ENCODE measurements at regions not wholly inside any gene's neighbourhood (a gene's known extent, or its start where the extent isn't known, plus 50 kb on each side); places are given as distances from the start of the nearest gene placed in this dataset.
A peak's percentile ranks its signal among the peaks of the same experiment; 100 is the strongest.

- no peak for ATAC-seq
- Mint-ChIP-seq H3K4me1 (ENCODE audit: low read depth in 2 of 2) (no peaks in the 10 kb centered on the region), H3K27me3 (peaks cover 6 to 12% of the 10 kb centered on the region in 2 donors), H3K4me3 (no peak overlapping the region), H3K27ac (no peak overlapping the region), H3K36me3 (no peaks in the 10 kb centered on the region), H3K9me3 (no peaks in the 10 kb centered on the region)
- no peak for DNase-seq (ENCODE audit: low spot score)
These were observed 100.8 kb downstream of the GRIN2B start for GRCh38 chr12:13880613-13881012.

DNA sequence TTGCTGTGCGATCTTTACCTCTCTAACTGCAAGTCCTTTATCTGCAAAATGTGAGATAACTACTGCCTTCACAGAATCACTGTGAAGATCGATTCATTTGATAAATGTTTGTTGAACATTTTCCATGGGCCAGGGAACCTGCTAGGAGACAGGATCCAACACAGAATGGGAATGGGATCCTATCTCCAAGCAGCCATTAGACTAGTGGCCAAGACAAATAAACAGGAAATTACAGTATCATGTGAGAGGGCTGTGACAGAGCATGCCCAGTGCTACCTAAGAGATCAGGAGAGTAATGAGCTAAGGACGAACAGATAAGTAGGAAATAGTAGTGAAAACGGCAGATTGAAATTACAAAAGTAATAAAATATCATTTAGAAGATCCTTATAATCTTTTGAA lies 105.7 kb downstream of the GRIN2B start:
- H3K4me1 Mint-ChIP-seq (ENCODE audit: low read depth in 2 of 2): no peaks in the 10 kb centered on the region
- DNase-seq (ENCODE audit: low spot score) (no peak), ATAC-seq (no peak)
- no peaks in the 10 kb centered on the region for H3K36me3 Mint-ChIP-seq
- no peak overlapping the region for H3K27ac Mint-ChIP-seq
- no peak overlapping the region for H3K4me3 Mint-ChIP-seq
- H3K9me3 Mint-ChIP-seq: no peaks in the 10 kb centered on the region
- peaks cover 1 to 9% of the 10 kb centered on the region in 2 donors for H3K27me3 Mint-ChIP-seq

DNA sequence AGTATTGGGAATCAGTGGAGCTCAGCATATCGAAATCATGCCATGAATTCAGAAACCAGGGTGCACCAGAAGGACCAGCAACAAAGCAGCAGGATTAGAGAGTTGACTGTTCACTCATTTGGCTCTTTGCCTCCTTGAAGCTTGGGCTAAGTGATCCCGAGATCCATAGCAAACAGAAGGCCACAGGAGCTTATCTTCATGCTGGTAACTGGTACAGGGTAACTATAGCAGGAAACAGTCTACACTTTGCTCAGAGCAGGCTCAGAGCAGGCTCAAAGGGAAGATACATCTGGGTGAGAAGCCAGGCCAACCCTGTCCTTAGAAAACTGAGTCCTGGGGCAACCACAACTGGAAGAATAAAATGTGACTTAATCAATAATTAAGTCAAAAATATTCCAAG lies 111.1 kb downstream of the GRIN2B start:
- Mint-ChIP-seq H3K36me3 (no peaks in the 10 kb centered on the region), H3K27ac (no peak overlapping the region), H3K4me3 (no peak overlapping the region), H3K9me3 (no peaks in the 10 kb centered on the region), H3K27me3 (peaks cover 9 to 34% of the 10 kb centered on the region in 2 donors), H3K4me1 (ENCODE audit: low read depth in 2 of 2) (no peaks in the 10 kb centered on the region)
- DNase-seq (ENCODE audit: low spot score) (no peak), ATAC-seq (no peak)

DNA sequence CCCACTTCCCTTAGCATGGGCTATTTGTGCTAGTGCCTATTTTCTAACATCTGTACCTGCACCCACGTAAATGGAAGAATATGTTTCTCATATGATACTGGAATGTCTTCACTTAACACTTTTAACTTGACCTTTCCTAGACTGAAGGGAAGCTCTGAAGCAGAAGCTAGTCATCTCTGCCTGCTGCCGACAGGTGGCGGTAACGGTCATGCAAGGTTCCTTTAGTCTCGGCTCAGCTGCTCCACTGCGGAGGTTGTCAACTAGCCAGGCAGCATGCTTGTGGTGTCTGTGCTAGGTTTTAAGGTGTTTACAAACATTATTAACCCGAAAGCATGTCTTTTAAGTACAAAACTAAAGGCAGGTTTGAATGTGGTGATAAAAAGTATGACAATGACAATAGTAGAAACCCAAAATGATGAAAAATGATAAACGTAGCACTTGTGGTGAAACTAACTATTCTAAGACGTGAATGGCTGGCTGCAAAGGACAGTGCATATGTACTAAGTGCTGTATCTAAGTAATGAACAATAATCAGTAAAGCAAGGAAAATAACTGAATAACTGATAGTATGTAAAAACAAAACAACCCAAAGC lies 117.2 kb downstream of the GRIN2B start:
- no peak overlapping the region for H3K27ac Mint-ChIP-seq
- peaks cover 13 to 33% of the 10 kb centered on the region in 2 donors for H3K27me3 Mint-ChIP-seq
- no peak overlapping the region for H3K4me3 Mint-ChIP-seq
- no peaks in the 10 kb centered on the region for H3K4me1 Mint-ChIP-seq (ENCODE audit: low read depth in 2 of 2)
- ATAC-seq (peak in 1 of 2 donors; percentile 65), DNase-seq (ENCODE audit: low spot score) (no peak)
- no peaks in the 10 kb centered on the region for H3K36me3 Mint-ChIP-seq
- H3K9me3 Mint-ChIP-seq: no peaks in the 10 kb centered on the region

- Mint-ChIP-seq H3K27me3 (peaks cover 10 to 19% of the 10 kb centered on the region in 2 donors), H3K4me1 (ENCODE audit: low read depth in 2 of 2) (no peaks in the 10 kb centered on the region), H3K4me3 (no peak overlapping the region), H3K36me3 (no peaks in the 10 kb centered on the region), H3K27ac (no peak overlapping the region), H3K9me3 (no peaks in the 10 kb centered on the region)
- ATAC-seq: no peak
- DNase-seq (ENCODE audit: low spot score): no peak
These were observed 123.7 kb downstream of the GRIN2B start for GRCh38 chr12:13857750-13858149.

GRCh38 chr12:13853471-13853870 lies 127.9 kb downstream of the GRIN2B start:
- ATAC-seq (no peak), DNase-seq (ENCODE audit: low spot score) (no peak)
- no peaks in the 10 kb centered on the region for H3K9me3 Mint-ChIP-seq

DNA sequence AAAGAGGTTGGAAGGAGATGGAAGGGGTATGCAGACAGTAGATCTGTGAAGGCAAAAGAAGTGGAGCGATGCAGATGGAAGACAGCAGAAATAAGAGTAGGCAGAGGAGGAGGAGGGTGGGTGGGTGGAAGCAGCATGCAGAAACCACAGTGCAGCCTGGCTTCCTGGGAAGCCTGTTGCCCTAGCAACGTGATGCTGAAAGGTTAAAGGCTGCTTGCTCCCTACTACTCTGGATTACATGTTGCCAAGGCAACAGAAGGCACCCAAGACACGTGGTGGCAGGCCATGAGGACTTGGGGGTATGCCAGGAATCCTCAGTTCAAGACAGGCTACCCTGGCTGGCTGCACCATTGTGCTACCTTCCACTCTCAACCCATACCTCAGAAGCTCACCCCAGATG lies 129.6 kb downstream of the GRIN2B start:
- Mint-ChIP-seq H3K36me3 (no peaks in the 10 kb centered on the region), H3K4me1 (ENCODE audit: low read depth in 2 of 2) (no peaks in the 10 kb centered on the region), H3K27me3 (peaks cover 5 to 15% of the 10 kb centered on the region in 2 donors), H3K27ac (no peak overlapping the region), H3K4me3 (no peak overlapping the region), H3K9me3 (no peaks in the 10 kb centered on the region)
- no peak for ATAC-seq
- no peak for DNase-seq (ENCODE audit: low spot score)

More at GRCh38 chr12:13853471-13853870, 127.9 kb downstream of the GRIN2B start:
- H3K36me3 Mint-ChIP-seq: no peaks in the 10 kb centered on the region
- H3K27ac Mint-ChIP-seq: no peak overlapping the region
- H3K4me3 Mint-ChIP-seq: no peak overlapping the region
- H3K4me1 Mint-ChIP-seq (ENCODE audit: low read depth in 2 of 2): no peaks in the 10 kb centered on the region
- H3K27me3 Mint-ChIP-seq: peaks cover 5 to 14% of the 10 kb centered on the region in 2 donors

GRCh38 chr12:13849456-13849855 lies 131.9 kb downstream of the GRIN2B start:
- Mint-ChIP-seq H3K4me3 (no peak overlapping the region), H3K4me1 (ENCODE audit: low read depth in 2 of 2) (no peaks in the 10 kb centered on the region), H3K36me3 (no peaks in the 10 kb centered on the region), H3K27ac (no peak overlapping the region), H3K9me3 (no peaks in the 10 kb centered on the region), H3K27me3 (peaks cover 8 to 24% of the 10 kb centered on the region in 2 donors)
- ATAC-seq (no peak), DNase-seq (ENCODE audit: low spot score) (no peak)

GRCh38 chr12:13843841-13844240 lies 137.6 kb downstream of the GRIN2B start:
- Mint-ChIP-seq H3K27me3 (peaks cover 6 to 29% of the 10 kb centered on the region in 2 donors), H3K4me1 (ENCODE audit: low read depth in 2 of 2) (no peaks in the 10 kb centered on the region), H3K4me3 (no peak overlapping the region), H3K36me3 (no peaks in the 10 kb centered on the region), H3K27ac (no peak overlapping the region), H3K9me3 (no peaks in the 10 kb centered on the region)
- DNase-seq (ENCODE audit: low spot score) (no peak), ATAC-seq (no peak)

DNA sequence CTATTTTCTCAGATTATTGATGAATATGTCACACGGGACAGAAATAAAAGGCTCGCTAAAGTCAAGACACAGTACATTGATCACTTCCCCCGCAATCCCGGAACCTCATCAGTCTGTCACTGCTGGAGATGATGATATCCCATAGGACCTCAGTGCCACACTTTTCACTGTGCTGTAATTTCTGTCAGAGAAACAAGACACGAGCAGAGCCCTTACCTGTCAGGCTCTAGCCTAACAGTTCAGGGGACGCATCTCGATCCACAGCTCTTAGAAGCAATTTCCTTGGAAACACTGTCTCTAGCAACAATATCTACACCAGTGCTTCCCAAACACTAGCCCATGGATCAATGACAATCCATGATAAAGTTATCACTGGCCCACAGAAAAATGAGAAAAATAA lies 140.0 kb downstream of the GRIN2B start:
- Mint-ChIP-seq H3K4me3 (no peak overlapping the region), H3K36me3 (no peaks in the 10 kb centered on the region), H3K9me3 (no peaks in the 10 kb centered on the region), H3K27ac (no peak overlapping the region), H3K4me1 (ENCODE audit: low read depth in 2 of 2) (peaks cover 0 to 2% of the 10 kb centered on the region in 2 donors), H3K27me3 (peaks cover 0 to 23% of the 10 kb centered on the region in 2 donors)
- ATAC-seq (no peak), DNase-seq (ENCODE audit: low spot score) (no peak)

- Mint-ChIP-seq H3K4me3 (no peak overlapping the region), H3K9me3 (no peaks in the 10 kb centered on the region), H3K27ac (no peak overlapping the region), H3K36me3 (no peaks in the 10 kb centered on the region), H3K27me3 (peaks cover 0 to 14% of the 10 kb centered on the region in 2 donors), H3K4me1 (ENCODE audit: low read depth in 2 of 2) (peaks cover 0 to 2% of the 10 kb centered on the region in 2 donors)
- ATAC-seq (no peak), DNase-seq (ENCODE audit: low spot score) (no peak)
These were observed 141.8 kb downstream of the GRIN2B start for GRCh38 chr12:13839365-13840336.

GRCh38 chr12:13836099-13836498 lies 145.3 kb downstream of the GRIN2B start:
- ATAC-seq: no peak

GRCh38 chr12:13835652-13836051 lies 145.8 kb downstream of the GRIN2B start:
- no peak for ATAC-seq
- Mint-ChIP-seq H3K4me1 (ENCODE audit: low read depth in 2 of 2) (peaks cover 0 to 2% of the 10 kb centered on the region in 2 donors), H3K9me3 (no peaks in the 10 kb centered on the region), H3K36me3 (no peaks in the 10 kb centered on the region), H3K27me3 (peaks cover 0 to 6% of the 10 kb centered on the region in 2 donors), H3K27ac (no peak overlapping the region), H3K4me3 (no peak overlapping the region)
- no peak for DNase-seq (ENCODE audit: low spot score)

More at GRCh38 chr12:13836099-13836498, 145.3 kb downstream of the GRIN2B start:
- no peaks in the 10 kb centered on the region for H3K9me3 Mint-ChIP-seq
- no peak overlapping the region for H3K4me3 Mint-ChIP-seq
- DNase-seq (ENCODE audit: low spot score): no peak
- H3K27me3 Mint-ChIP-seq: peaks cover 0 to 7% of the 10 kb centered on the region in 2 donors
- H3K27ac Mint-ChIP-seq: no peak overlapping the region
- no peaks in the 10 kb centered on the region for H3K36me3 Mint-ChIP-seq
- peaks cover 0 to 2% of the 10 kb centered on the region in 2 donors for H3K4me1 Mint-ChIP-seq (ENCODE audit: low read depth in 2 of 2)

- DNase-seq (ENCODE audit: low spot score): no peak
- ATAC-seq: no peak
- Mint-ChIP-seq H3K4me3 (no peak overlapping the region), H3K36me3 (no peaks in the 10 kb centered on the region), H3K27me3 (peaks cover 0 to 6% of the 10 kb centered on the region in 2 donors), H3K9me3 (no peaks in the 10 kb centered on the region), H3K27ac (no peak overlapping the region), H3K4me1 (ENCODE audit: low read depth in 2 of 2) (peaks cover 0 to 2% of the 10 kb centered on the region in 2 donors)
These were observed 147.2 kb downstream of the GRIN2B start for GRCh38 chr12:13834241-13834640.
